ENCODE measurements at regions not wholly inside any gene's neighbourhood (a gene's known extent, or its start where the extent isn't known, plus 50 kb on each side); places are given as distances from the start of the nearest gene placed in this dataset.

DNA sequence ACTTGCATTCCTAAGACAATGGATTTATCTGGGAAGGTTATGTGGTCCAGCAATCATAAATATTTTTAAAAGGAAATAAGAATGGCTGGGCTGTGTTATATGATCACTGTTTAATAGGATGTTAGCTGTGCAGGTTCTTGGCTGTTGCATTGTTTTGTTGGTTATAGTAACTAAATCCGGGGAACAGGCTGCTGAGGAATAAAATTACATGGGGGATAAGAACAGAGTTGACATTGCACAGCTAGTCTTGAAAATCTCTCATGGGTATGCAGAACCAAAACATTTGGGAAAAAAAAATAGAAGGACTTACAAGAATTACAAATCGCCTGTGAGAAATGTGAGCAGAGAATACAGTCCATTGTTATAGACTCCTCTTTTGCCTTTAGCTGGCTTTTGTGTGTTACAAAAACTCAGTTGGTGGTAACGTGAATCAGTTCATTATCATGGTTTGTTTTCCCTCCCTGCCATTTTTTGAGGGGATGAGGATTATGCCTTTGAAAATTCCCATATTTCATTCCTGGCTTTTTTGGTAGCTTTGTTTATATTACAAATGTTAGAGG lies 375.3 kb upstream of the DAB2 start:
- no peaks in the 10 kb centered on the region for H3K79me1 ChIP-seq (ENCODE audit: insufficient read depth, low read depth, low read length, poor library complexity, severe bottlenecking)
- no peaks in the 10 kb centered on the region for H3K9me3 ChIP-seq (ENCODE audit: control insufficient read depth, low read depth, low read length)
- H3K27me3 ChIP-seq (ENCODE audit: insufficient read depth, low read length), result no peaks in the 10 kb centered on the region
- H4K20me1 ChIP-seq (ENCODE audit: control insufficient read depth, insufficient read depth, insufficient read length), result no peaks in the 10 kb centered on the region
- Mint-ChIP-seq H3K9me3 (0 out of 5 replicates have a peak, but pooled peaks cover 0 to 3% of the 10 kb centered on the region in 2 experiments), H3K36me3 (ENCODE audit: insufficient read depth in 1 of 3, low read depth in 3 of 3) (peaks cover 0 to 4% (median 0%) of the 10 kb centered on the region in 3 experiments; a peak in 2 of 7 replicates), H3K27ac (peak overlapping the region in 2 of 3 experiments; percentile 69 to 93; a peak in 4 of 7 replicates), H3K4me1 (peaks cover 18 to 20% of the 10 kb centered on the region in 2 experiments), H3K4me3 (no peak overlapping the region; a peak in 1 of 5 replicates), H3K27me3 (ENCODE audit: low read depth) (no peaks in the 10 kb centered on the region)
- no peak overlapping the region for H4K91ac ChIP-seq (ENCODE audit: insufficient read length, low read depth, low read length)
- H3K18ac ChIP-seq (ENCODE audit: insufficient read length, low read depth, low read length), result no peak overlapping the region
- H3K14ac ChIP-seq (ENCODE audit: insufficient read depth, low read length), result no peak overlapping the region
- no peak overlapping the region for H3K4ac ChIP-seq (ENCODE audit: low read depth, low read length)
- no peak overlapping the region for H3K56ac ChIP-seq (ENCODE audit: insufficient read length, low read depth, low read length)
- H2BK12ac ChIP-seq (ENCODE audit: insufficient read length, low read depth, low read length), result no peak overlapping the region
- no CpG with 5 or more reads among the region's 3 CpGs for WGBS (ENCODE audit: extremely low coverage, insufficient read length, low lambda C conversion rate)
- H3K23ac ChIP-seq (ENCODE audit: insufficient read length, low read depth, low read length), result no peak overlapping the region
- no peak overlapping the region for H3T11ph ChIP-seq (ENCODE audit: low read length)
- no peak overlapping the region for H2AFZ ChIP-seq (ENCODE audit: low read length)
- no peak overlapping the region for H2AK5ac ChIP-seq (ENCODE audit: insufficient read length, low read length)
- no peak overlapping the region for H2BK5ac ChIP-seq (ENCODE audit: insufficient read length, low read length)
- H4K5ac ChIP-seq (ENCODE audit: insufficient read length, low read depth, low read length), result no peak overlapping the region
- no peak for DNase-seq
- H3K4me1 ChIP-seq (ENCODE audit: insufficient read depth, low read length), result no peaks in the 10 kb centered on the region; the same call in 1 of the 2 replicates
- no peak overlapping the region for H2BK15ac ChIP-seq (ENCODE audit: low read depth, low read length)
- H3K79me2 ChIP-seq (ENCODE audit: insufficient read depth, low read length), result no peaks in the 10 kb centered on the region
- H2BK20ac ChIP-seq (ENCODE audit: low read depth, low read length, poor library complexity, severe bottlenecking), result no peak overlapping the region
- H3K27ac ChIP-seq (ENCODE audit: insufficient read length, low read depth, low read length), result no peak overlapping the region
- H3K9ac ChIP-seq (ENCODE audit: extremely low read depth, insufficient read length, low read length), result no peak overlapping the region
- no peak overlapping the region for H3K4me2 ChIP-seq (ENCODE audit: insufficient read depth, insufficient read length, low read length)
- H4K8ac ChIP-seq (replicated peaks; ENCODE audit: insufficient read length, low read depth, low read length), result no peak overlapping the region
- H3K23me2 ChIP-seq (ENCODE audit: insufficient read length, low read depth, low read length, poor library complexity, severe bottlenecking), result no peaks in the 10 kb centered on the region
- H2BK120ac ChIP-seq (ENCODE audit: low read depth, low read length, poor library complexity, severe bottlenecking), result no peak overlapping the region
- TF ChIP-seq, protein P1, sequence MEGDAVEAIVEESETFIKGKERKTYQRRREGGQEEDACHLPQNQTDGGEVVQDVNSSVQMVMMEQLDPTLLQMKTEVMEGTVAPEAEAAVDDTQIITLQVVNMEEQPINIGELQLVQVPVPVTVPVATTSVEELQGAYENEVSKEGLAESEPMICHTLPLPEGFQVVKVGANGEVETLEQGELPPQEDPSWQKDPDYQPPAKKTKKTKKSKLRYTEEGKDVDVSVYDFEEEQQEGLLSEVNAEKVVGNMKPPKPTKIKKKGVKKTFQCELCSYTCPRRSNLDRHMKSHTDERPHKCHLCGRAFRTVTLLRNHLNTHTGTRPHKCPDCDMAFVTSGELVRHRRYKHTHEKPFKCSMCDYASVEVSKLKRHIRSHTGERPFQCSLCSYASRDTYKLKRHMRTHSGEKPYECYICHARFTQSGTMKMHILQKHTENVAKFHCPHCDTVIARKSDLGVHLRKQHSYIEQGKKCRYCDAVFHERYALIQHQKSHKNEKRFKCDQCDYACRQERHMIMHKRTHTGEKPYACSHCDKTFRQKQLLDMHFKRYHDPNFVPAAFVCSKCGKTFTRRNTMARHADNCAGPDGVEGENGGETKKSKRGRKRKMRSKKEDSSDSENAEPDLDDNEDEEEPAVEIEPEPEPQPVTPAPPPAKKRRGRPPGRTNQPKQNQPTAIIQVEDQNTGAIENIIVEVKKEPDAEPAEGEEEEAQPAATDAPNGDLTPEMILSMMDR (conservative IDR thresholded peaks at IDR 0.05), result no peak

Data from H9 (cell line).